Activated naive CD8-positive, alpha-beta T cell treated with anti-CD3 and anti-CD28 coated beads for 36 hours (primary cell): ENCODE measurements at regions not wholly inside any gene's neighbourhood (a gene's known extent, or its start where the extent isn't known, plus 50 kb on each side); places are given as distances from the start of the nearest gene placed in this dataset.
A peak's percentile ranks its signal among the peaks of the same experiment; 100 is the strongest.

Experiments
- DNase-seq: peaks from one replicate; pipeline ENCODE4 v3.0.0; 2021
- H3K27ac Mint-ChIP-seq: one replicate; pipeline ENCODE4 v1.8.0; 2022; ENCODE audit warnings: mild to moderate bottlenecking, moderate library complexity, mixed read lengths
- H3K27me3 Mint-ChIP-seq: one replicate; pipeline ENCODE4 v1.8.0; 2022; ENCODE audit warnings: mild to moderate bottlenecking, mixed read lengths
- H3K36me3 Mint-ChIP-seq: one replicate; pipeline ENCODE4 v1.8.0; 2021; ENCODE audit warnings: mild to moderate bottlenecking, mixed read lengths
- H3K4me1 Mint-ChIP-seq: one replicate; pipeline ENCODE4 v1.8.0; 2021; ENCODE audit warnings: mixed read lengths
- H3K4me3 Mint-ChIP-seq: one replicate; pipeline ENCODE4 v1.8.0; 2022; ENCODE audit warnings: mild to moderate bottlenecking, moderate library complexity, mixed read lengths
- H3K9me3 Mint-ChIP-seq: one replicate; pipeline ENCODE4 v1.8.0; 2022; ENCODE audit warnings: mixed read lengths

- H3K27ac Mint-ChIP-seq, result no peak overlapping the region
- peaks cover 6% of the 10 kb centered on the region for H3K9me3 Mint-ChIP-seq
- no peak overlapping the region for H3K4me3 Mint-ChIP-seq
- peaks cover 30% of the 10 kb centered on the region for H3K4me1 Mint-ChIP-seq
- DNase-seq, result no peak
- H3K36me3 Mint-ChIP-seq, result peaks cover 4% of the 10 kb centered on the region
- H3K27me3 Mint-ChIP-seq, result no peaks in the 10 kb centered on the region
Observed at GRCh38 chr12:92335831-92336230, 190.2 kb upstream of the BTG1 start.

- Mint-ChIP-seq H3K27me3 (no peaks in the 10 kb centered on the region), H3K4me1 (peaks cover 21% of the 10 kb centered on the region), H3K36me3 (peaks cover 6% of the 10 kb centered on the region), H3K4me3 (no peak overlapping the region), H3K27ac (no peak overlapping the region), H3K9me3 (peaks cover 6% of the 10 kb centered on the region)
- no peak for DNase-seq
Observed at GRCh38 chr12:92334552-92334951, 188.9 kb upstream of the BTG1 start.

DNA sequence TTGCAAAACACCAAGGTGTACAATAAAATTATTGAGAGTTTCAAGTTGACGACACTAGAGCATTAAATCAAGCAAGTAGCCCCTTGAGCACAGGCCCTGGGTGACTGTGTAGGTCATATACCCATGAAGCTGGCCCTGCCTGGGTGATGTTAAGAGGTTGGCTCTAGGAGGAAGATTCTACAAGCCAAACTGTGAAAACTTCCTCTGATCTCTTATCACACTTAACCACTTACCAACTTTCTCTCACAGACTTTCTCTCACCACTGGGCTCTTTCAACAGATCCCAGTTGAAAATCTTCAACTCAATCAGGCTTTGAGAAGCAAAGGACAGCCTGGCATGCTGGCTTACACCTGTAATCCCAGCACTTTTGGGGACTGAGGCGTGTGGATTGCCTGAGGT, 186.9 kb upstream of the BTG1 start:
- Mint-ChIP-seq H3K27ac (no peak overlapping the region), H3K27me3 (no peaks in the 10 kb centered on the region)
- DNase-seq, result no peak

DNA sequence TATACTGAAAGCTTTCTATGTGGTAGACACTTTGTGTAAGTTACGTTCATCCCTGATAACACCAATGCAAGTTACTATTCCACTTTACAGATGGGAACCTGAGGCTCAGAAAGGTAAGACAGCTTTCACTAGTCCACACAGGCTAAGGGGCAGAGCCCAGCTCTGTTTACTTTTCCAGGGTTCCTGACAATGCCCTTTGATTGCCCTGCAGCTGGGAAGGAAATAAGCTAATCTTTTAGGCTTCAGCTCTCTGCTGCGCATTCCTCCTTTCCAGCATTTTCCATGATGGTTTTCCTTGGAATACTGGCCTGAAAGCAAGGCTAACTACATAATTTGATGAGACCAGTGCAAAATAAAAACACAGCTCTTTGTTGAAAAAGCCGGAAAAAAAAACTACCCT, 185.7 kb upstream of the BTG1 start:
- Mint-ChIP-seq H3K27ac (no peak overlapping the region), H3K27me3 (no peaks in the 10 kb centered on the region), H3K4me1 (peaks cover 24% of the 10 kb centered on the region), H3K9me3 (peaks cover 3% of the 10 kb centered on the region), H3K4me3 (no peak overlapping the region), H3K36me3 (peaks cover 1% of the 10 kb centered on the region)
- no peak for DNase-seq

More for the DNA sequence above, 186.9 kb upstream of the BTG1 start:
- Mint-ChIP-seq H3K4me1 (peaks cover 21% of the 10 kb centered on the region), H3K9me3 (peaks cover 3% of the 10 kb centered on the region), H3K4me3 (no peak overlapping the region), H3K36me3 (peaks cover 1% of the 10 kb centered on the region)

- peaks cover 24% of the 10 kb centered on the region for H3K4me1 Mint-ChIP-seq
- no peak overlapping the region for H3K4me3 Mint-ChIP-seq
- H3K9me3 Mint-ChIP-seq, result peaks cover 5% of the 10 kb centered on the region
Observed at GRCh38 chr12:92330654-92331053, 185.0 kb upstream of the BTG1 start.

DNA sequence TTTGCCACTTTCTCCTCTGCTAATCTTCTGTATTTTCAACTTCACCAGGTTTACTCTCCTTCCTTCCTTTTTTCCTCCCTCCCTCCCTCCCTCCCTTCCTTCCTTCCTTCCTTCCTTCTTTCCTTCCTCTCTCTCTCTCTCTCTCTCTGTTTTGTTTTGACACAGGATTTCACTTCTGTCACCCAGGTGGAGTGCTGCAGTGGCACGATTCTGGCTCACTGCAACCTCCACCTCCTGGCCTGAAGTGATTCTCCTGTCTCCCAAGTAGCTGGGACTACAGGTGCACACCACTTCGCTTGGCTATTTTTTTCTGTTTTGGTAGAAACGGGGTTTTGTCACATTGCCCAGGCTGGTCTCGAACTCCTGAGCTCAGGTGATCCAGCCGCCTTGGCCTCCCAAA, 181.2 kb upstream of the BTG1 start:
- Mint-ChIP-seq H3K36me3 (peaks cover 8% of the 10 kb centered on the region), H3K27ac (no peak overlapping the region), H3K4me3 (no peak overlapping the region), H3K27me3 (no peaks in the 10 kb centered on the region), H3K9me3 (peaks cover 12% of the 10 kb centered on the region), H3K4me1 (peaks cover 11% of the 10 kb centered on the region)
- no peak for DNase-seq

More at GRCh38 chr12:92330654-92331053, 185.0 kb upstream of the BTG1 start:
- Mint-ChIP-seq H3K36me3 (peaks cover 5% of the 10 kb centered on the region), H3K27ac (no peak overlapping the region), H3K27me3 (no peaks in the 10 kb centered on the region)
- DNase-seq, result no peak

- Mint-ChIP-seq H3K27ac (no peak overlapping the region), H3K9me3 (peaks cover 22% of the 10 kb centered on the region), H3K36me3 (peaks cover 7% of the 10 kb centered on the region), H3K4me1 (peaks cover 11% of the 10 kb centered on the region), H3K27me3 (no peaks in the 10 kb centered on the region), H3K4me3 (no peak overlapping the region)
- no peak for DNase-seq
Observed at GRCh38 chr12:92324849-92325500, 179.3 kb upstream of the BTG1 start.

- no peak overlapping the region for H3K27ac Mint-ChIP-seq
- H3K27me3 Mint-ChIP-seq, result no peaks in the 10 kb centered on the region
- H3K4me1 Mint-ChIP-seq, result peaks cover 13% of the 10 kb centered on the region
- peaks cover 3% of the 10 kb centered on the region for H3K9me3 Mint-ChIP-seq
- H3K36me3 Mint-ChIP-seq, result no peaks in the 10 kb centered on the region
- H3K4me3 Mint-ChIP-seq, result no peak overlapping the region
- no peak for DNase-seq
Observed at GRCh38 chr12:92312463-92312964, 166.9 kb upstream of the BTG1 start.

- Mint-ChIP-seq H3K4me3 (no peak overlapping the region), H3K27ac (no peak overlapping the region), H3K27me3 (no peaks in the 10 kb centered on the region), H3K4me1 (peaks cover 12% of the 10 kb centered on the region), H3K36me3 (peaks cover 2% of the 10 kb centered on the region), H3K9me3 (peaks cover 9% of the 10 kb centered on the region)
- DNase-seq, result no peak
Observed at GRCh38 chr12:92304371-92305055, 158.9 kb upstream of the BTG1 start.

DNA sequence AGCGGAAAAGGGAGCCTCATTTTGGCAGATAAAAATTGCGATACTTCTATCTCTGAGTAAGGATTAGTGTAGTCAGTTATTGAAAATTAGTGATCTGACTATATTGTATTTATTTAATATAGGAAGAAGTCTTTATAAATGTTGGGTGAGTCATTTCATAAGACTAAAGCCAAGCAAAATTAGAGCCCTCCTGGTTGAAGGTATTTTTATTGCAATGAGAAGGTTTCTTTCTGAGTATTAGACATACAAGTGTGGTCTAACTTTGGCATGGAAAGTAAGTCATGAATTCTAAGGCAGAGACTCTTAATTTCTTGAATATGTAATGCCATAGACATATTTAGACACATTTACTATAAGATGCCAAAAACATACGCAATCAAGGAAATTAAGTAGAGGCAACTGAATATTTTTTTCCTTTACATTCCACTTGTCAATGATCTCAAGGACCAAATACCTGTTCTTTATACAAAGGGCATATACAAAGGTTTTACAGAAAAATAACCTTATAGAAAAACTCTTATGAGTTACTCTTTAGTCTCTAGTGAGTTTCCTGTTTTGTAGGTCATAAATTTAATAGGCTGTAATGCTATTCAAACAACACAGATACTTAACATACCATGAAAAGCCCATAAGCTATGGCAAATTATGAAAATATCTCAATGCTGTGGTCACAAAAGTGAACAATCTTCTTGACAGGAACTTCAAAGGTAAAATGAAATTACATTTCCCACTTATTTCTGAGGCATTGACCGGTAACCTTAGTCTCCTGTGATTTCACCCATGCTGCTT, 156.6 kb upstream of the BTG1 start:
- Mint-ChIP-seq H3K4me1 (peaks cover 19% of the 10 kb centered on the region), H3K36me3 (peaks cover 6% of the 10 kb centered on the region), H3K27ac (no peak overlapping the region), H3K4me3 (no peak overlapping the region), H3K27me3 (no peaks in the 10 kb centered on the region), H3K9me3 (peaks cover 7% of the 10 kb centered on the region)
- DNase-seq, result no peak

DNA sequence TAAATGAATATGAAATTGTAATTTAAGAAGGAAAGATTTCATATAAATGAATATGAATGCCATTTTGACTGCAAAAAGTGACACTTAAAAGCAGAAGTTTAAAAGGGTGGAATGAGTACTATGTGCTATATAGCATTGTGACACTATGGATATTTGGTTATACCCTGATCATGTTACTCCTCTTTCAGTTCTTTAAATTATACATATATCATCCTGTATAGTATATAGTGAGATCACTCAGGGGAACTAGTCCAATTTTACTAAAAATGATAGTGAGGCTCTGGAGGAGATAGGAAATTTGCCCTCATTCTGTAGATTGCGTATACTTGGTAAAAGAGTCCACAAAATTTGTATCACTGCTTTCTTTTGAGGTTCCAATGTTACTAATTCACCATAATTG, 155.7 kb upstream of the BTG1 start:
- peaks cover 2% of the 10 kb centered on the region for H3K9me3 Mint-ChIP-seq
- peaks cover 19% of the 10 kb centered on the region for H3K4me1 Mint-ChIP-seq
- H3K4me3 Mint-ChIP-seq, result no peak overlapping the region
- H3K27ac Mint-ChIP-seq, result no peak overlapping the region
- no peaks in the 10 kb centered on the region for H3K27me3 Mint-ChIP-seq
- peaks cover 4% of the 10 kb centered on the region for H3K36me3 Mint-ChIP-seq
- DNase-seq, result no peak

GRCh38 chr12:92300777-92301176, 155.1 kb upstream of the BTG1 start:
- no peak for DNase-seq
- H3K36me3 Mint-ChIP-seq, result peaks cover 4% of the 10 kb centered on the region
- no peaks in the 10 kb centered on the region for H3K27me3 Mint-ChIP-seq
- H3K4me3 Mint-ChIP-seq, result no peak overlapping the region
- peaks cover 19% of the 10 kb centered on the region for H3K4me1 Mint-ChIP-seq
- H3K27ac Mint-ChIP-seq, result no peak overlapping the region
- H3K9me3 Mint-ChIP-seq, result peaks cover 2% of the 10 kb centered on the region

- DNase-seq, result no peak
- peaks cover 19% of the 10 kb centered on the region for H3K4me1 Mint-ChIP-seq
- peaks cover 4% of the 10 kb centered on the region for H3K36me3 Mint-ChIP-seq
- H3K4me3 Mint-ChIP-seq, result no peak overlapping the region
- H3K27ac Mint-ChIP-seq, result no peak overlapping the region
- no peaks in the 10 kb centered on the region for H3K27me3 Mint-ChIP-seq
- H3K9me3 Mint-ChIP-seq, result no peaks in the 10 kb centered on the region
Observed at GRCh38 chr12:92299744-92300143, 154.1 kb upstream of the BTG1 start.

- Mint-ChIP-seq H3K27ac (no peak overlapping the region), H3K9me3 (no peaks in the 10 kb centered on the region), H3K4me3 (no peak overlapping the region), H3K4me1 (peaks cover 18% of the 10 kb centered on the region), H3K27me3 (no peaks in the 10 kb centered on the region), H3K36me3 (peaks cover 4% of the 10 kb centered on the region)
- no peak for DNase-seq
Observed at GRCh38 chr12:92299344-92299743, 153.7 kb upstream of the BTG1 start.

GRCh38 chr12:92297932-92298696, 152.5 kb upstream of the BTG1 start:
- peaks cover 2% of the 10 kb centered on the region for H3K9me3 Mint-ChIP-seq
- no peak for DNase-seq
- H3K27me3 Mint-ChIP-seq, result no peaks in the 10 kb centered on the region
- peaks cover 4% of the 10 kb centered on the region for H3K36me3 Mint-ChIP-seq
- peak overlapping the region; percentile 81 for H3K27ac Mint-ChIP-seq
- H3K4me1 Mint-ChIP-seq, result peaks cover 12% of the 10 kb centered on the region
- H3K4me3 Mint-ChIP-seq, result no peak overlapping the region
